Muscle layer of colon (tissue), 2 donors: ENCODE measurements at regions not wholly inside any gene's neighbourhood (a gene's known extent, or its start where the extent isn't known, plus 50 kb on each side); places are given as distances from the start of the nearest gene placed in this dataset.

Source experiments
- H3K27ac ChIP-seq: one replicate; pipeline ENCODE4 v1.7.0; 2013; ENCODE audit warnings: low read depth, mild to moderate bottlenecking, low read length, moderate library complexity
- H3K27me3 ChIP-seq, 2 donors: one replicate each; pipeline ENCODE4 v1.7.0; 2013; ENCODE audit warnings: low read length in 2 of 2, mild to moderate bottlenecking in 2 of 2; ENCODE audit not compliant: insufficient read depth in 2 of 2, control insufficient read depth in 1 of 2
- H3K36me3 ChIP-seq: one replicate; pipeline ENCODE4 v1.7.0; 2013; ENCODE audit warnings: mild to moderate bottlenecking, low read length; ENCODE audit not compliant: insufficient read depth
- H3K4me1 ChIP-seq: one replicate; pipeline ENCODE4 v1.7.0; 2013; ENCODE audit warnings: mild to moderate bottlenecking, low read length; ENCODE audit not compliant: insufficient read depth
- H3K4me3 ChIP-seq, 2 donors: one replicate each; pipeline ENCODE4 v1.7.0; 2013; ENCODE audit warnings: low read length in 2 of 2, low read depth in 1 of 2, mild to moderate bottlenecking in 1 of 2, moderate library complexity in 1 of 2
- H3K9ac ChIP-seq: one replicate; pipeline ENCODE4 v1.7.0; 2013; ENCODE audit warnings: low read length
- H3K9me3 ChIP-seq: one replicate; pipeline ENCODE4 v1.7.0; 2013; ENCODE audit warnings: mild to moderate bottlenecking, low read length
- donor health status: abdominal sarcoma.
- donor health status: Adenocarcinoma of cecum.

- no peaks in the 10 kb centered on the region for H3K9me3 ChIP-seq
- peaks cover 16% of the 10 kb centered on the region for H3K4me1 ChIP-seq
These were observed 122.7 kb downstream of the VAPA start for GRCh38 chr18:10036479-10036878.

DNA sequence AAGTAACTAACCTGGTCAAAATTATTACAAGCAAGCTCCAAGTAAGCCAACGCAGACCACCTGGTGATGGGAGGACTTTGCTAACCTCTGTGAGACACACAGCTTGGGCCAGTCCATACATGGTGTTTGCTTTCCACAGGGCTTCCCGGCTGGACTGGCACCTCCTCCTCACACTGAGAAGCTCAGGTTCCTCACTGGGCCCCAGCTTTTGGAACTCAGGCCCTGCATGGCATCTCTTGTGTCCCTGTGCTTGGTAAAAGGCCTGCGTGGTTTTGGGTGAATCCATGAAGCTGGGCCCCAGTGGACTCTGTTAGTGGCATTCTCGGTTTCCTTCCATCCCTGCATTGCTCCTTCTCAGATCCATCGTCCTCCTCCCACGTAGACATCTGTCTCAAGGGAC lies 123.4 kb downstream of the VAPA start:
- Histone ChIP-seq H3K4me3 (no peak overlapping the region), H3K36me3 (no peaks in the 10 kb centered on the region), H3K27ac (no peak overlapping the region), H3K4me1 (peaks cover 16% of the 10 kb centered on the region), H3K9me3 (peaks cover 3% of the 10 kb centered on the region), H3K27me3 (no peaks in the 10 kb centered on the region), H3K9ac (no peak overlapping the region)

More at GRCh38 chr18:10036479-10036878, 122.7 kb downstream of the VAPA start:
- H3K9ac ChIP-seq: no peak overlapping the region
- no peak overlapping the region for H3K4me3 ChIP-seq
- no peaks in the 10 kb centered on the region for H3K27me3 ChIP-seq
- no peak overlapping the region for H3K27ac ChIP-seq
- H3K36me3 ChIP-seq: no peaks in the 10 kb centered on the region

DNA sequence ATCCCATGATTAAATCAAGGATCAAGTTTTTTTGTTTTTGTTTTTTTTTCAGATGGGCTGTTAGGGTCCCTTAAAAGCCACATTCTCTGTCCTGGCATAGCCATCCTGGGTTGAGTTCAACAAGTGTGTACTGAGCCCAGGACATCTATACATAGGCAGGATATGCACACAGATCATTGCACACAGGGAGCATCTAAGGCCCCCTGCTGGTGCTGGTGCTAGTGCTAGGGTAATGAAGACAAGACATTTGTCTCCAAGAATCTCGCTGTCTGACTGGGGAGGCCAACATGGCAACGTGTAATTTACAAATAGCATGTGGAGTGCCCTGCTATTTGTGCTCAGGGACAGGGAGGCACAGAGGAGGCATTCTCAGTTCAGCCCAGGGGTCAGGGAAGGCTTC lies 124.5 kb downstream of the VAPA start:
- H3K4me1 ChIP-seq: peaks cover 16% of the 10 kb centered on the region
- H3K9ac ChIP-seq: no peak overlapping the region
- H3K27me3 ChIP-seq: no peaks in the 10 kb centered on the region
- no peak overlapping the region for H3K27ac ChIP-seq
- no peak overlapping the region for H3K4me3 ChIP-seq
- peaks cover 4% of the 10 kb centered on the region for H3K9me3 ChIP-seq
- H3K36me3 ChIP-seq: no peaks in the 10 kb centered on the region

- no peak overlapping the region for H3K9ac ChIP-seq
- H3K4me3 ChIP-seq: no peak overlapping the region
- peaks cover 4% of the 10 kb centered on the region for H3K9me3 ChIP-seq
- no peak overlapping the region for H3K27ac ChIP-seq
- no peaks in the 10 kb centered on the region for H3K27me3 ChIP-seq
- H3K36me3 ChIP-seq: no peaks in the 10 kb centered on the region
- peaks cover 14% of the 10 kb centered on the region for H3K4me1 ChIP-seq
These were observed 126.6 kb downstream of the VAPA start for GRCh38 chr18:10040287-10041011.

DNA sequence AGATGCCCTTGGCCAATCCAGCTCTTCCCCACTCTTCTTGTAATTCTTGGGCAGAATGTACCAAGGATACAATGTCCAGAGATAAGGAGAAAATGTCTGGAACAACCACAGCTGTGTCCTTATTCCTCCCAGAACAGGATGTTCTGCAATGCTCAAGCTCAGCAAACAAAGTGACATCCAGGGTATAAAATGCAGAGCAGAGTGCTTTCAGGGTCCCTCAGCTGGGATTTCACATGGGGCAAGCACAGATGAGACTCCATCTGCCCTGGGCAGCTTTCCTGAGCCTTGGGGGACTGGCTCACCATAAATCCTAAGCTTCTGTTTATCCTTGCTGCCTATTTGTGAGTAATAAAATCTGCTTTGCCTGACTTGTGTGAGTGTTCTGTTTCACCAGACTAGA lies 127.4 kb downstream of the VAPA start:
- H3K27me3 ChIP-seq: no peaks in the 10 kb centered on the region
- H3K4me3 ChIP-seq: no peak overlapping the region
- peak overlapping the region; percentile 7 for H3K27ac ChIP-seq
- H3K36me3 ChIP-seq: no peaks in the 10 kb centered on the region
- H3K9ac ChIP-seq: no peak overlapping the region
- H3K9me3 ChIP-seq: peaks cover 4% of the 10 kb centered on the region
- peaks cover 11% of the 10 kb centered on the region for H3K4me1 ChIP-seq

- no peaks in the 10 kb centered on the region for H3K27me3 ChIP-seq
- no peaks in the 10 kb centered on the region for H3K36me3 ChIP-seq
- no peak overlapping the region for H3K27ac ChIP-seq
- no peak overlapping the region for H3K9ac ChIP-seq
- no peak overlapping the region for H3K4me3 ChIP-seq
- H3K4me1 ChIP-seq: peaks cover 11% of the 10 kb centered on the region
- peaks cover 4% of the 10 kb centered on the region for H3K9me3 ChIP-seq
These were observed 128.7 kb downstream of the VAPA start for GRCh38 chr18:10042492-10042891.

DNA sequence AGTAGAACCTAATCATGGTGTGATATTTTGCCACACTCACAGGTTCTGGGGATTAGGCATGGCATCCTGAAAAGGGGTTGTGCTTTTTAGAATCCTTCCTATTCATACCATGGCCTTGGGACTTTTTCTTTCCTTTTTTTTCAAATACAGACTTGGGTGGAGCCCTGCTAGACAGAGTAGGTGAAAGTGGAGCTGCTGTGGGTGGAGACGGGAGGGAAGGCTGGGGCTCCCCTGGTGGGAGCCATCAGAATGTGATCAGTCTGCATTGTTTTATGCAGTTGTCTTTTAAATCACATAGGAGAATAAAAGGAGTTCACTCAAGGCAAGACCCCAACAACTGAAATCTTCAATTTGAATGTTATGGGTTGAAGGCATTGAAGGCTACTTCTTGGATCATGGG lies 130.2 kb downstream of the VAPA start:
- Histone ChIP-seq H3K36me3 (no peaks in the 10 kb centered on the region), H3K9ac (no peak overlapping the region), H3K4me3 (no peak overlapping the region), H3K27ac (no peak overlapping the region), H3K4me1 (peaks cover 11% of the 10 kb centered on the region), H3K9me3 (peaks cover 4% of the 10 kb centered on the region), H3K27me3 (no peaks in the 10 kb centered on the region)

- Histone ChIP-seq H3K9ac (no peak overlapping the region), H3K27ac (no peak overlapping the region), H3K9me3 (peaks cover 4% of the 10 kb centered on the region), H3K4me3 (no peak overlapping the region), H3K27me3 (no peaks in the 10 kb centered on the region), H3K4me1 (peaks cover 16% of the 10 kb centered on the region), H3K36me3 (no peaks in the 10 kb centered on the region)
These were observed 131.6 kb downstream of the VAPA start for GRCh38 chr18:10045296-10045891.

DNA sequence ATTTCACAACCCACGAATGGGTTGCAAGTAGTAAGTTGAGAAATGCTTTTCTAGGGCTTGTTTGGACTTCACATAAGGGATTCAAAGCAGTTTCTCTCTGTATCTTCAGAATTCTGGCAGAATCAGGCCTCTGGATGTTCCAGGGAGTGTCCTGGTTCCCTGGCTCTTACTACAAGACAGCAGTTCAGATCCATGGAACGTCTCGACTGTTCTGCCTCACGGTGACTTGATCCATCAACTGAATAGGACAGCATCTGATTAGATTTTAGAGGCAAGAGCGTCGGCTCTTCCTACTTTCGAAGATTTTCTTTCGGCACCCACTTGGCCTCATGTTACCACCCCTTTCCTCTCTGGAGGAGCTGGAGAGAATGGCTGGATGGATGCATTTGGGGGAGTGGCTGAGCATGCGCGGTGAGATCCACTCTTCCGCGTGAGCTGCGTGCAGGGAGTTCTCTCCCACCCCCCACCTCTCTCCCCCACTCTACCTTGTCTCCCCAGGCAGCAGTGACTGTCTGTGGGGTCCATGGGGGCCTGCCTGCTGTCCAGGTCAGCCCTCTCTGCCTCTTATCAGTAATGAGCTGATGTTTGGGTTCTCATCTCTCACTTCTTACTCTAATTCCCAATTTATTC lies 132.5 kb downstream of the VAPA start:
- no peak overlapping the region for H3K4me3 ChIP-seq

GRCh38 chr18:10047237-10047636 lies 133.4 kb downstream of the VAPA start:
- Histone ChIP-seq H3K9me3 (peaks cover under 1% of the 10 kb centered on the region), H3K9ac (no peak overlapping the region), H3K27me3 (no peaks in the 10 kb centered on the region), H3K4me3 (no peak overlapping the region), H3K27ac (no peak overlapping the region), H3K4me1 (peaks cover 22% of the 10 kb centered on the region), H3K36me3 (no peaks in the 10 kb centered on the region)

More for the DNA sequence above, 132.5 kb downstream of the VAPA start:
- H3K9me3 ChIP-seq: peaks cover 4% of the 10 kb centered on the region
- no peak overlapping the region for H3K9ac ChIP-seq
- H3K27ac ChIP-seq: no peak overlapping the region
- H3K27me3 ChIP-seq: no peaks in the 10 kb centered on the region
- H3K36me3 ChIP-seq: no peaks in the 10 kb centered on the region
- H3K4me1 ChIP-seq: peaks cover 16% of the 10 kb centered on the region

GRCh38 chr18:10049747-10050146 lies 135.9 kb downstream of the VAPA start:
- H3K9ac ChIP-seq: no peak overlapping the region
- H3K4me3 ChIP-seq: no peak overlapping the region
- no peaks in the 10 kb centered on the region for H3K27me3 ChIP-seq
- H3K9me3 ChIP-seq: no peaks in the 10 kb centered on the region
- no peak overlapping the region for H3K27ac ChIP-seq
- H3K4me1 ChIP-seq: peaks cover 22% of the 10 kb centered on the region
- H3K36me3 ChIP-seq: no peaks in the 10 kb centered on the region
